Stomach (tissue), 8 donors: ENCODE measurements at regions not wholly inside any gene's neighbourhood (a gene's known extent, or its start where the extent isn't known, plus 50 kb on each side); places are given as distances from the start of the nearest gene placed in this dataset.
"Not testable (repeated sequence)": the region's sequence is repeated elsewhere in the genome, so short reads cannot be mapped to it uniquely, and the experiment has no call there.

Source experiments
- DNase-seq, 2 donors: peaks; one replicate each; pipeline versions ENCODE4 v3.0.0 to v3.0.0-alpha.2; 2013 to 2019
- H3K27ac ChIP-seq, 5 donors: fragments of 200-600 bp in 4 of 5; sonication (generic) in 4 of 5; one replicate each; pipeline ENCODE4 v1.5.1; 2013 to 2019; ENCODE audit warnings: mild to moderate bottlenecking in 1 of 5, moderate library complexity in 1 of 5
- H3K27me3 ChIP-seq, 3 donors: fragments of 200-600 bp; sonication (generic); one replicate each; pipeline ENCODE4 v1.5.1; 2017 to 2019; ENCODE audit warnings: mixed run types in 1 of 3
- H3K36me3 ChIP-seq, 4 donors: fragments of 200-600 bp; sonication (generic); 1 replicate in 3 of 4; 2 replicates in 1 of 4; pipeline ENCODE4 v1.5.1; 2016 to 2019
- H3K4me1 ChIP-seq, 4 donors: fragments of 200-600 bp; sonication (generic); one replicate each; pipeline ENCODE4 v1.5.1; 2016 to 2019
- H3K4me3 ChIP-seq, 4 donors: fragments of 200-600 bp; sonication (generic) in 3 of 4; one replicate each; pipeline ENCODE4 v1.5.1; 2016 to 2019; ENCODE audit warnings: mild to moderate bottlenecking in 1 of 4
- H3K9me3 ChIP-seq, 4 donors: fragments of 200-600 bp; sonication (generic); one replicate each; pipeline ENCODE4 v1.5.1; 2016 to 2019
- EP300 ChIP-seq: sonication (generic); formaldehyde crosslinking; IDR thresholded peaks from one replicate; pipeline ENCODE4 v1.6.1; 2017; ENCODE audit warnings: antibody characterized with exemption
- POLR2A ChIP-seq, 4 donors: fragments of 450-650 bp; IDR thresholded peaks; one replicate each; pipeline ENCODE4 v1.6.1; 2016; ENCODE audit warnings: antibody characterized with exemption in 4 of 4, control low read depth in 2 of 4, mild to moderate bottlenecking in 1 of 4, moderate library complexity in 1 of 4
- POLR2AphosphoS5 ChIP-seq, 3 donors: sonication (generic); formaldehyde crosslinking; IDR thresholded peaks; one replicate each; pipeline ENCODE4 v1.6.1; 2016; ENCODE audit warnings: antibody characterized with exemption in 3 of 3
- WGBS, 5 donors: extraction: QIAGEN DNeasy Blood & Tissue Kit in 3 of 5; methylation state at CpG; one replicate each; pipeline versions ENCODE4 v1.1.5 to v1.1.7; 2013 to 2018; 5-methylcytosine and 5-hydroxymethylcytosine counted together
- intact Hi-C: fragments of 100-400 bp; cut with DNase I; formaldehyde crosslinking; loops from one replicate; pipeline ENCODE4 v1.15.1; 2023; ENCODE audit warnings: low total_unique reads
- TF ChIP-seq, protein P1 (sequence below), 7 experiments: fragments of 450-650 bp in 4 of 7; fragments of 200-600 bp in 3 of 7; sonication (generic) in 3 of 7; IDR thresholded peaks; one replicate each; pipeline ENCODE4 v1.5.1; 2016 to 2019; ENCODE audit warnings: antibody characterized with exemption in 7 of 7, control low read depth in 2 of 7, mild to moderate bottlenecking in 1 of 7
- donor health status: healthy with polysubstance abuse.
- donor health status: Bipolar disorder and iron deficiency.
- donor health status: healthy.

DNA sequence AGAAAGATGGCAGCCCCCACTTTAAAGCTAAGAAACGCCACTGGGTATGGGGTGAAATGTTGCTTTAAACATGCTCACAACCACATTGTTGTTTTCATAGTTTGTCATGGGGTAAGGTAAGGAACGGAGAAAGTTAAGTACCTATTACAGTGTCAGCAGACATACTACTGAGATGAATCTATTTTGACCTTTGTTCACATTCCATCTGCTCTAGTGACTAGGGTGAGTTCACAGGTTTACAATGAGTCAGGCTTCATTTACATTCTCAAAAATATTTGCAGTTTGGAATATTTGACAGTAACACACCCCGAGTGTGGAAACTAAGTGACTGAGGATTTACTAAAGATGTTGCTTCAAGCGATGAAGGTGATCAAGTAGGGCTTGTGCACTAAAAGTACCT lies 428.7 kb upstream of the ACVR2A start:
- H3K27me3 ChIP-seq, result no peaks in the 10 kb centered on the region
- H3K27ac ChIP-seq, result no peak overlapping the region
- intact Hi-C loops, result no loop called here
- H3K9me3 ChIP-seq, result peaks cover 0 to 1% (median 0%) of the 10 kb centered on the region in 4 donors
- H3K36me3 ChIP-seq, result no peaks in the 10 kb centered on the region
- WGBS, 5 donors, result 66 to 77% (median 74%) methylated on average over 4 of the region's 4 CpGs
- TF ChIP-seq, protein P1, sequence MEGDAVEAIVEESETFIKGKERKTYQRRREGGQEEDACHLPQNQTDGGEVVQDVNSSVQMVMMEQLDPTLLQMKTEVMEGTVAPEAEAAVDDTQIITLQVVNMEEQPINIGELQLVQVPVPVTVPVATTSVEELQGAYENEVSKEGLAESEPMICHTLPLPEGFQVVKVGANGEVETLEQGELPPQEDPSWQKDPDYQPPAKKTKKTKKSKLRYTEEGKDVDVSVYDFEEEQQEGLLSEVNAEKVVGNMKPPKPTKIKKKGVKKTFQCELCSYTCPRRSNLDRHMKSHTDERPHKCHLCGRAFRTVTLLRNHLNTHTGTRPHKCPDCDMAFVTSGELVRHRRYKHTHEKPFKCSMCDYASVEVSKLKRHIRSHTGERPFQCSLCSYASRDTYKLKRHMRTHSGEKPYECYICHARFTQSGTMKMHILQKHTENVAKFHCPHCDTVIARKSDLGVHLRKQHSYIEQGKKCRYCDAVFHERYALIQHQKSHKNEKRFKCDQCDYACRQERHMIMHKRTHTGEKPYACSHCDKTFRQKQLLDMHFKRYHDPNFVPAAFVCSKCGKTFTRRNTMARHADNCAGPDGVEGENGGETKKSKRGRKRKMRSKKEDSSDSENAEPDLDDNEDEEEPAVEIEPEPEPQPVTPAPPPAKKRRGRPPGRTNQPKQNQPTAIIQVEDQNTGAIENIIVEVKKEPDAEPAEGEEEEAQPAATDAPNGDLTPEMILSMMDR (IDR thresholded peaks at IDR 0.05), result no peak
- no peak for TF ChIP-seq POLR2A (IDR thresholded peaks at IDR 0.05)
- no peak for TF ChIP-seq EP300
- no peak for TF ChIP-seq POLR2AphosphoS5 (IDR thresholded peaks at IDR 0.05)
- no peak for DNase-seq
- H3K4me3 ChIP-seq, result no peak overlapping the region
- peaks cover 0 to 4% (median 0%) of the 10 kb centered on the region in 4 donors for H3K4me1 ChIP-seq

DNA sequence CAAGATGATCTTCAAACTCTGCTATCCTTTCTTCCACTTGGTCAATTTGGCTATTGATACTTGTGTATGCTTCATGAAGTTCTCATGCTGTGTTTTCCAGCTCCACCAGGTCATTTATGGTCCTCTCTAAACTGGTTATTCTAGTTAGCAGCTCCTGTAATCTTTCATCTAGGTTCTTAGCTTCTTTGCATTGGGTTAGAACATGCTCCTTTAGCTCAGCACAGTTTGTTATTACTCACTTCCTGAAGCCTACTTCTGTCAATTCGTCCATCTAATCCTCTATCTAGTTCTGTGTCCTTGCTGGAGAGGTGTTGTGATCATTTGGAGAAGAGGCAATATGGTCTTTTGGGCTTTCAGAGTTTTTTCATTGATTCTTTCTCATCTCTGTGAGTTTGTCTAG lies 430.2 kb upstream of the ACVR2A start:
- H3K27me3 ChIP-seq, H3K4me3 ChIP-seq, H3K36me3 ChIP-seq, H3K9me3 ChIP-seq, intact Hi-C loops, H3K27ac ChIP-seq, H3K4me1 ChIP-seq, DNase-seq: not testable (repeated sequence)
- 59 to 68% (median 65%) methylated on average over 1 of the region's 1 CpG for WGBS, 5 donors

DNA sequence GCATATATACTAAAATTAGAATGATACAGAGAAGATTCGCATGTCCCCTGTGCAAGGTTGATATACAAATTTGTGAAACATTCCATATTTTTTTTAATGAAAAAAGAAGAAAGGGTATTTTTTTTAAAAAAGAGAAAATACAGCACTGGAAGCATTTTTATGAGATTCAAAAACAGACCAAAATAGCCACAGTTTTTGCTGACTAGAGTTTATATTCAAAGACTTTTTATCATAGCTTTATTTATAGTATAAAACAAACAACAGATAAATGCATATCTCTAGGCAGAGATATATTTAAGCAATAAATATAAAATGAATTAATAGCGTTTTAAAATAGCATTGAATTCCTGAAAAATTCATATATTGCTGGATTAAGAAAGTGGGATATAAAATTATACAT lies 436.5 kb upstream of the ACVR2A start:
- Histone ChIP-seq H3K27me3 (no peaks in the 10 kb centered on the region), H3K9me3 (peaks cover 0 to 6% (median 0%) of the 10 kb centered on the region in 4 donors), H3K36me3 (no peaks in the 10 kb centered on the region), H3K27ac (no peak overlapping the region), H3K4me3 (no peak overlapping the region), H3K4me1 (no peaks in the 10 kb centered on the region)
- DNase-seq, result no peak
- TF ChIP-seq EP300, result no peak
- TF ChIP-seq, protein P1 (IDR thresholded peaks at IDR 0.05), result no peak
- no peak for TF ChIP-seq POLR2A (IDR thresholded peaks at IDR 0.05)
- no peak for TF ChIP-seq POLR2AphosphoS5 (IDR thresholded peaks at IDR 0.05)
- WGBS, 5 donors, result 57 to 72% (median 69%) methylated on average over 2 of the region's 2 CpGs
- intact Hi-C loops, result no loop called here

DNA sequence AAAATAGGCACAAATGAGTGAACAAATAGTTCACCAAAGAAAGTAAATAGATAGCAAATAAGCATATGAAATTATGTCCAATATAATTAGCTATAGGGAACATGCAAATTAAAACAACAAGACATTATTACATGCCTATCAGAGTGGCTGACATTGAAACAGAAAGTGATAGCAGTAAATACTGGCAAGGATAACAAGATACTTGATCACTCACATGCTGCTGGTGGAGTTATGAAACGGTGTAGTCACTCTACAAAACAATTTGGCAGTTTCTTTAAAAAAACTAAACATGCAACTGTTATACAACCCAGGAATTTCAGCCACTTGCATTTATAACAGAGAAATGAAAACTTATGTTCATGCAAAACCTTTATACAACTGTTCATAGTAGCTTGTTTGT lies 439.2 kb upstream of the ACVR2A start:
- Histone ChIP-seq H3K4me1 (no peaks in the 10 kb centered on the region), H3K27me3 (no peaks in the 10 kb centered on the region), H3K36me3 (no peaks in the 10 kb centered on the region), H3K27ac (no peak overlapping the region), H3K4me3 (no peak overlapping the region), H3K9me3 (no peaks in the 10 kb centered on the region)
- intact Hi-C loops, result no loop called here
- TF ChIP-seq POLR2A (IDR thresholded peaks at IDR 0.05), result no peak
- no peak for TF ChIP-seq POLR2AphosphoS5 (IDR thresholded peaks at IDR 0.05)
- no peak for TF ChIP-seq EP300
- TF ChIP-seq, protein P1 (IDR thresholded peaks at IDR 0.05), result no peak
- DNase-seq, result no peak
- WGBS, 5 donors, result 13 to 24% (median 16%) methylated on average over 1 of the region's 1 CpG

DNA sequence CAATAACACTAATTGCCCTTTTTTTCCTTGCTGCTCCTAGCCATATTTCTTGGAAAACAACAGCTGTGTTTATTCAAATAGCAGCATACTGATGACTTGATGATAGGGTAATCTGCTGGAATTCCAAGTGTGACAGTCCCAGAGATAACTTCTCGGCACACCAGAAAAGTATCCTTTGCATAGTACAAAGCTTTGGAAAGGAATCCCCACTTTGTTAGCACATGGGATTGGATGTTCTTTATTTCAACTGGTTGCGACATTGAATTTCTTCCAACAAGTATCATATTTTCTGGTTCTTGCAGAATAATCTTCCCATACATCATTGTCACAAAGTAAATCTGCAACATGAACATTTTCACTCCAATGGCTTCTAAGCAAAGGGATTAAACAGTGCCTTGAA lies 445.8 kb upstream of the ACVR2A start:
- H3K4me1 ChIP-seq, result no peaks in the 10 kb centered on the region
- no peaks in the 10 kb centered on the region for H3K27me3 ChIP-seq
- H3K4me3 ChIP-seq, result no peak overlapping the region
- WGBS, 5 donors, result 45 to 72% (median 65%) methylated on average over 2 of the region's 2 CpGs
- H3K27ac ChIP-seq, result no peak overlapping the region
- H3K9me3 ChIP-seq, result no peaks in the 10 kb centered on the region
- no peaks in the 10 kb centered on the region for H3K36me3 ChIP-seq
- TF ChIP-seq POLR2A (IDR thresholded peaks at IDR 0.05) (no peak), POLR2AphosphoS5 (IDR thresholded peaks at IDR 0.05) (no peak), EP300 (no peak)
- TF ChIP-seq, protein P1 (IDR thresholded peaks at IDR 0.05), result no peak
- DNase-seq, result peak in 1 of 2 donors; percentile 23
- intact Hi-C loops, result no loop called here
